ENCODE measurements at regions not wholly inside any gene's neighbourhood (a gene's known extent, or its start where the extent isn't known, plus 50 kb on each side); places are given as distances from the start of the nearest gene placed in this dataset.

DNA sequence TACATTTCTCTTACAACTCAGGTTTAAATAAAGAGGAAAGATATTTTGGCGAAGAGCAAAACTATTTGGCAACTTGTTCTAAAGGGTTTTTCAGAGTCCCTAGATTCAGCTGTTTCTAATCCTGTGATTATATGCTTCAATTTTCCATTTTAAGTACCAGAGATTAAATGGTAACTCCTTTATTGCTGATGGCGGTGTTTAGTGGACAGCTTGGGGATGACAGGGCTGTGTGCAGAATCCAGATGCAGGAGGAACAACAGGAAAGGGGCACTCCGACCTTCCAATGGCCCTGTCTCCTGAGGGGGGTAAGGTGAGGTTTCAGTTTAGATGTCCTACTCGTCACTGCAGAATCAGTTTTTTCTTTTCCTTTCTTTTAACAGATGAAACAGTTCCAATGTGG is 405.0 kb downstream of the PDCD6IP start:
- TF ChIP-seq POLR2A (IDR thresholded peaks at IDR 0.05; ENCODE audit: low read depth, low read length): no peak
- TF ChIP-seq POLR2AphosphoS5 (IDR thresholded peaks at IDR 0.05; ENCODE audit: low read depth, low read length): no peak

All from GM12892 (cell line).